PC-3 (cell line): ENCODE measurements at regions not wholly inside any gene's neighbourhood (a gene's known extent, or its start where the extent isn't known, plus 50 kb on each side); places are given as distances from the start of the nearest gene placed in this dataset.

Source experiments
- ATAC-seq: fragments of 200-7000 bp; cut with Tn5 transposase; 2 replicates; pipeline ENCODE4 v1.9.1; 2020; ENCODE audit warnings: mild to moderate bottlenecking, moderate library complexity
- BruUV-seq: library from RNA; stranded (reverse); fragments of 400-500 nt; replicated peaks from 2 replicates; lab custom pipeline; 2021; lab: Mats Ljungman, UMichigan
- CTCF ChIA-PET: fragments of 300-600 bp; sonication (Branson Sonifier 250); formaldehyde crosslinking; loops from one replicate; lab custom pipeline; 2022; ENCODE audit warnings: antibody characterized with exemption; lab: Charles Lee
- POLR2A ChIA-PET: fragments of 300-600 bp; sonication (Branson Sonifier 250); formaldehyde crosslinking; loops from one replicate; lab custom pipeline; 2022; ENCODE audit warnings: antibody characterized with exemption; ENCODE audit not compliant: unreplicated experiment; lab: Charles Lee
- DNase-seq: peaks from one replicate; pipeline ENCODE4 v3.0.0-alpha.2; 2015
- H2AFZ ChIP-seq: fragments of 300-600 bp; sonication (generic); 2 replicates; pipeline ENCODE4 v1.6.0; 2016; ENCODE audit warnings: antibody characterized with exemption, low read length
- H3F3A ChIP-seq: fragments of 300-600 bp; sonication (generic); one replicate; pipeline ENCODE4 v1.6.0; 2017; ENCODE audit warnings: antibody characterized with exemption, low read length, control low read depth, mild to moderate bottlenecking; ENCODE audit not compliant: unreplicated experiment
- H3K27ac ChIP-seq: fragments of 300-600 bp; sonication (generic); 2 replicates; pipeline ENCODE4 v1.5.1; 2016; ENCODE audit warnings: mild to moderate bottlenecking, low read length
- H3K27me3 ChIP-seq: fragments of 300-600 bp; sonication (generic); 2 replicates; pipeline ENCODE4 v1.6.1; 2016; ENCODE audit warnings: low read length, mixed read lengths
- H3K36me3 ChIP-seq: fragments of 300-600 bp; sonication (generic); 2 replicates; pipeline ENCODE4 v1.6.1; 2016; ENCODE audit warnings: low read depth, mixed run types, low read length, mixed read lengths
- H3K4me1 ChIP-seq: fragments of 300-600 bp; sonication (generic); 2 replicates; pipeline ENCODE4 v1.5.1; 2016; ENCODE audit warnings: low read length; ENCODE audit not compliant: insufficient read depth
- H3K4me2 ChIP-seq: fragments of 300-600 bp; sonication (generic); 2 replicates; pipeline ENCODE4 v1.6.0; 2016; ENCODE audit warnings: low read length
- H3K4me3 ChIP-seq: fragments of 300-600 bp; sonication (generic); 2 replicates; pipeline ENCODE4 v1.5.1; 2016; ENCODE audit warnings: mild to moderate bottlenecking, low read length, mixed read lengths
- H3K79me2 ChIP-seq: fragments of 300-600 bp; sonication (generic); 2 replicates; pipeline ENCODE4 v1.6.1; 2017; ENCODE audit warnings: low read length, mixed read lengths
- H3K9ac ChIP-seq: fragments of 300-600 bp; sonication (generic); 2 replicates; pipeline ENCODE4 v1.6.0; 2016; ENCODE audit warnings: mild to moderate bottlenecking, low read length
- H3K9me2 ChIP-seq: fragments of 300-600 bp; sonication (generic); replicated peaks from 2 replicates; pipeline ENCODE4 v1.6.1; 2016; ENCODE audit warnings: mixed run types, low read length, mixed read lengths
- H3K9me3 ChIP-seq: fragments of 300-600 bp; sonication (generic); 2 replicates; pipeline ENCODE4 v1.6.1; 2016; ENCODE audit warnings: low read length, mixed read lengths
- H4K20me1 ChIP-seq: fragments of 300-600 bp; sonication (generic); 2 replicates; pipeline ENCODE4 v1.6.1; 2016; ENCODE audit warnings: low read length, mixed read lengths
- EZH2 ChIP-seq: fragments of 300-600 bp; sonication (generic); IDR thresholded peaks from one replicate; pipeline ENCODE4 v1.6.1; 2017; ENCODE audit warnings: antibody characterized with exemption, mild to moderate bottlenecking, low read length; ENCODE audit not compliant: unreplicated experiment
- EZH2phosphoT487 ChIP-seq: fragments of 300-600 bp; sonication (generic); IDR thresholded peaks from 2 replicates; pipeline ENCODE4 v1.6.1; 2018; ENCODE audit warnings: mild to moderate bottlenecking, antibody characterized with exemption, low read length, borderline replicate concordance
- intact Hi-C: fragments of 100-400 bp; cut with micrococcal nuclease; formaldehyde crosslinking; loops from 2 replicates; pipeline ENCODE4 v1.9.0; 2023
- TF ChIP-seq, protein P1 (sequence below): fragments of 300-600 bp; sonication (generic); conservative IDR thresholded peaks from 2 replicates; pipeline ENCODE4 v1.5.1; 2017; ENCODE audit warnings: antibody characterized with exemption, low read depth, mild to moderate bottlenecking, low read length

DNA sequence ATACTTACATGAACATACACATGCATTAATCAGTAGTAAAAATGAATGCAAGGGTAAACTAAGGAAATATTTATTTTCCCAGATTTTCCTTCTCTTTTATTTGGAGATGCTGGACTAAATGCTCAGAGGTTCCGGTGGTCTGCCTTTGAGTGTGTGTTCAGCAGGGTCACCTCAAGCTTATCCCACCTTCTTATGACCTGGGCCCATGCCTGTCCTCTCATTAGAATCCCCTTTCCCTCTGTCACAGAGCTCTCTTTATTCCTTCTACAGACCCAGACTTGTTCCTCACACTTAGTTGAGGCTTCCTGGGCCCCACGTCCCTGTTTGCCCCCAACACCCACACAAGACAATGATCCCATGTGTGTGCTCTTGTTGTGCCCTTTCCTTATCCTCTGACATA is 61.6 kb upstream of the TOP3B start:
- H3K4me3 ChIP-seq: no peak overlapping the region
- DNase-seq (no peak), ATAC-seq (no peak)
- no peaks in the 10 kb centered on the region for H3K36me3 ChIP-seq
- no peak for TF ChIP-seq EZH2phosphoT487
- TF ChIP-seq EZH2: no peak
- TF ChIP-seq, protein P1, sequence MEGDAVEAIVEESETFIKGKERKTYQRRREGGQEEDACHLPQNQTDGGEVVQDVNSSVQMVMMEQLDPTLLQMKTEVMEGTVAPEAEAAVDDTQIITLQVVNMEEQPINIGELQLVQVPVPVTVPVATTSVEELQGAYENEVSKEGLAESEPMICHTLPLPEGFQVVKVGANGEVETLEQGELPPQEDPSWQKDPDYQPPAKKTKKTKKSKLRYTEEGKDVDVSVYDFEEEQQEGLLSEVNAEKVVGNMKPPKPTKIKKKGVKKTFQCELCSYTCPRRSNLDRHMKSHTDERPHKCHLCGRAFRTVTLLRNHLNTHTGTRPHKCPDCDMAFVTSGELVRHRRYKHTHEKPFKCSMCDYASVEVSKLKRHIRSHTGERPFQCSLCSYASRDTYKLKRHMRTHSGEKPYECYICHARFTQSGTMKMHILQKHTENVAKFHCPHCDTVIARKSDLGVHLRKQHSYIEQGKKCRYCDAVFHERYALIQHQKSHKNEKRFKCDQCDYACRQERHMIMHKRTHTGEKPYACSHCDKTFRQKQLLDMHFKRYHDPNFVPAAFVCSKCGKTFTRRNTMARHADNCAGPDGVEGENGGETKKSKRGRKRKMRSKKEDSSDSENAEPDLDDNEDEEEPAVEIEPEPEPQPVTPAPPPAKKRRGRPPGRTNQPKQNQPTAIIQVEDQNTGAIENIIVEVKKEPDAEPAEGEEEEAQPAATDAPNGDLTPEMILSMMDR: no peak
- no peaks in the 10 kb centered on the region for H3K79me2 ChIP-seq
- no peaks in the 10 kb centered on the region for H3K4me1 ChIP-seq
- peaks cover 24% of the 10 kb centered on the region for H3K27me3 ChIP-seq
- ChIA-PET CTCF (no interaction called here), POLR2A (no interaction called here)
- H4K20me1 ChIP-seq: no peaks in the 10 kb centered on the region
- no peak overlapping the region for H3K27ac ChIP-seq
- H3K9me3 ChIP-seq: no peaks in the 10 kb centered on the region
- intact Hi-C loops: no loop called here
- H3K9ac ChIP-seq: no peak overlapping the region
- BruUV-seq: no TSS peak
- no peak overlapping the region for H2AFZ ChIP-seq
- no peaks in the 10 kb centered on the region for H3F3A ChIP-seq
- H3K9me2 ChIP-seq: no peaks in the 10 kb centered on the region
- no peak overlapping the region for H3K4me2 ChIP-seq

DNA sequence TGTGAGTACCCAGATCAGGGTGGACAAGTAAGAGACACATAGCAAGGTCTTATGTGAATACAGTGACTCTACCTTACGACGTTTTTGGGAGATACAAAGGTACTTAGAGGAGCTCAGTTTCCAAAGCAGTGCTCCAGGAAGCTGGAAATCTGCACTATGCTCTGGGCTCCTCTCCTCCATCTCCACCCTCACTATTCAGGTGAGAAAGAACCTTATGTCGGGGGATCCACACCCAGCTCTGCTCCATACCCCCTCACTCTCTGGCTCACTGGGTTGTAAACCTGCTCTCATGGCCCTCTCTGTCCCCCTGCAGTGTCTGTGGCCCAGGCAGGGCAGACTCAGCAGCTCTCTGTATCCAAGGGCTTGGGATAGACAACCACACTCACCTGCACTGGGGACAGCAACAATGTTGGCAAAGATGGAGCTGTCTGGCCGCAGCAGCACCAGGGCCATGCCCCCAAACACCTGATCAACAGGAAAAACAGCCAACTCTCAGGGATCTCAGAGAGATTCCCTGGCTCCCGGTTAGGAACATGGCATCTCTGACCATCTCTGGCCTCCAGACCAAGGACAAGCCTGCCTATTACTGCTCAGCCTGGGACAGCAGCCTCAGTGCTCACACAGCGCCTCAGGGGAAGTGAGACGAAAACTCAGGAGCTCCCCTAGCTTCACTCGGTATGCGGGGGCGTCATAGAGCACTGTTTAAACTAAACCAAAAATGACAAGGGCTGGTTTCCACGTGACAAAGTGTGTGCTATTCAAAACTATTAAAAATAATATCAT is 60.9 kb upstream of the TOP3B start:
- Histone ChIP-seq H3K27me3 (peaks cover 24% of the 10 kb centered on the region), H3K4me3 (no peak overlapping the region), H3K27ac (no peak overlapping the region), H3K79me2 (no peaks in the 10 kb centered on the region), H3K9me3 (no peaks in the 10 kb centered on the region), H3K4me2 (no peak overlapping the region), H3K9me2 (no peaks in the 10 kb centered on the region), H3K36me3 (no peaks in the 10 kb centered on the region), H3K9ac (no peak overlapping the region), H2AFZ (no peak overlapping the region), H4K20me1 (no peaks in the 10 kb centered on the region), H3F3A (no peaks in the 10 kb centered on the region), H3K4me1 (no peaks in the 10 kb centered on the region)
- TF ChIP-seq EZH2phosphoT487 (no peak), EZH2 (no peak)
- TF ChIP-seq, protein P1: no peak
- ATAC-seq (no peak), DNase-seq (no peak)
- BruUV-seq: no TSS peak
- POLR2A ChIA-PET: no interaction called here
- intact Hi-C loops: no loop called here
- CTCF ChIA-PET: no interaction called here

DNA sequence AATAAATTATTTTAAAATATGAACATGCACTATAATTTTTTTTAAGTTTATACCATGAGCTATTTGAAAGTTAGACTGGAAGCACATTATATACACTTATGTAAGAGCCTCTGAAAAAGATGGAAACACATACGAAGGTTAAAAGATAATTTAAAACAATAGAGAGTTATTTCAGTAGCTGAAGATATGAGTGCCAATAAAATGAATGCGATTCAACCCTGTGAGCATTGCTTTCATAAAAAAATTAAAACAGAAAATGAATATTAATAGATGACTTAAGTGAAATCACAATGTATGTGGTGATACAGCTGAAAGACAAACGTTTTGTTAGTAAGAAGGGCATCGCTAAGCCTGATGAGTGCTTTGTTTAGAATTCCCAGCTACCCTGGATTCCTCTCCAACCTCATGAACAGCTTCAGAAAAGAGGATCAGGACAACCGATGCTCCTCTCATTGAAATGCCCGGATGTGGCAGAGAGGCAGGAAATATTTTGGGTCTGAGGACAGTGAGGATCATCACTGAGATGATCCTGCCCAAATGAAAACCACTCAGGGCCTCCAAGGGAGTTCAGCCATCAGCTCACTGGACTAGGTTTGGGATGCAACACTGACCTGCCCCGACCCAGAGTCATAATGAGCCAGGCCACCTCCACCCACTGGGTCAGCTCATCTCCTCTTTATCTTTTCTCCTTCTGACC is 60.2 kb upstream of the TOP3B start:
- POLR2A ChIA-PET: no interaction called here

More for the DNA sequence above, 60.2 kb upstream of the TOP3B start:
- no TSS peak for BruUV-seq
- DNase-seq (no peak), ATAC-seq (no peak)
- TF ChIP-seq EZH2phosphoT487: no peak
- TF ChIP-seq, protein P1: no peak
- no peak for TF ChIP-seq EZH2
- H3K4me3 ChIP-seq: no peak overlapping the region
- no peaks in the 10 kb centered on the region for H3K4me1 ChIP-seq
- no peaks in the 10 kb centered on the region for H3K79me2 ChIP-seq
- no peak overlapping the region for H3K27ac ChIP-seq
- no peak overlapping the region for H3K4me2 ChIP-seq
- no peaks in the 10 kb centered on the region for H3K36me3 ChIP-seq
- no peaks in the 10 kb centered on the region for H3F3A ChIP-seq
- H3K27me3 ChIP-seq: peaks cover 24% of the 10 kb centered on the region
- intact Hi-C loops: no loop called here
- no peaks in the 10 kb centered on the region for H3K9me3 ChIP-seq
- H3K9ac ChIP-seq: no peak overlapping the region
- H4K20me1 ChIP-seq: no peaks in the 10 kb centered on the region
- H3K9me2 ChIP-seq: no peaks in the 10 kb centered on the region
- CTCF ChIA-PET: no interaction called here
- no peak overlapping the region for H2AFZ ChIP-seq
